ENCODE measurements at regions not wholly inside any gene's neighbourhood (a gene's known extent, or its start where the extent isn't known, plus 50 kb on each side); places are given as distances from the start of the nearest gene placed in this dataset.

GRCh38 chr2:239550357-239550756 lies 149.5 kb upstream of the HDAC4 start (continued):
- TF ChIP-seq CTCF (conservative IDR thresholded peaks at IDR 0.05; ENCODE audit: low read depth in 2 of 2), result no peak
- no peak for TF ChIP-seq ETS1 (IDR thresholded peaks at IDR 0.05)
- no peak for TF ChIP-seq JUNB (IDR thresholded peaks at IDR 0.05; ENCODE audit: unreplicated experiment)

- Histone ChIP-seq H3K27me3 (ENCODE audit: insufficient read depth) (no peaks in the 10 kb centered on the region), H3K9me2 (ENCODE audit: insufficient read depth) (0 out of 2 replicates have a peak, but pooled peaks cover 3% of the 10 kb centered on the region), H3K79me2 (replicated peaks; ENCODE audit: insufficient read depth) (no peaks in the 10 kb centered on the region), H3K4me3 (no peak overlapping the region), H3K4me2 (no peak overlapping the region), H2AFZ (no peak overlapping the region), H3K4me1 (ENCODE audit: insufficient read depth) (no peaks in the 10 kb centered on the region), H3K36me3 (ENCODE audit: insufficient read depth) (no peaks in the 10 kb centered on the region), H3F3A (replicated peaks; ENCODE audit: low read depth) (no peaks in the 10 kb centered on the region), H3K27ac (ENCODE audit: low read depth) (no peak overlapping the region), H4K20me1 (replicated peaks; ENCODE audit: insufficient read depth) (no peaks in the 10 kb centered on the region; the same call in 1 of the 2 replicates)
- Mint-ChIP-seq H3K4me3 (no peak overlapping the region), H3K9me3 (no peaks in the 10 kb centered on the region), H3K4me1 (no peaks in the 10 kb centered on the region), H3K36me3 (ENCODE audit: low read depth) (no peaks in the 10 kb centered on the region), H3K27ac (no peak overlapping the region), H3K27me3 (ENCODE audit: insufficient read depth, low read depth, poor library complexity) (peaks cover 6% of the 10 kb centered on the region)
- DNase-seq (ENCODE audit: low spot score) (no peak), ATAC-seq (no peak)
- TF ChIP-seq CREB1 (CRISPR knock-in tag; IDR thresholded peaks at IDR 0.05; ENCODE audit: low read depth) (no peak), REST (IDR thresholded peaks at IDR 0.05; ENCODE audit: unreplicated experiment) (no peak), CTCF (conservative IDR thresholded peaks at IDR 0.05; ENCODE audit: low read depth in 2 of 2) (no peak), JUNB (IDR thresholded peaks at IDR 0.05; ENCODE audit: unreplicated experiment) (no peak), ZNF462 (CRISPR knock-in tag; IDR thresholded peaks at IDR 0.05) (no peak), ZNF331 (CRISPR knock-in tag; IDR thresholded peaks at IDR 0.05; ENCODE audit: low read depth) (no peak), NANOG (IDR thresholded peaks at IDR 0.05; ENCODE audit: borderline replicate concordance) (no peak), STAT1 (IDR thresholded peaks at IDR 0.05; ENCODE audit: unreplicated experiment) (no peak), EZH2phosphoT487 (IDR thresholded peaks at IDR 0.05; ENCODE audit: unreplicated experiment) (no peak)
Observed at GRCh38 chr2:239549711-239550255, 149.0 kb upstream of the HDAC4 start.
